HepG2 (cell line): ENCODE measurements at regions not wholly inside any gene's neighbourhood (a gene's known extent, or its start where the extent isn't known, plus 50 kb on each side); places are given as distances from the start of the nearest gene placed in this dataset.

Source experiments
- ATAC-seq: fragments of 200-7000 bp; cut with Tn5 transposase; 3 replicates; pipeline ENCODE4 v1.9.1; 2020; ENCODE audit warnings: mild to moderate bottlenecking, moderate library complexity
- BruUV-seq: library from RNA; stranded (reverse); fragments of 400-500 nt; replicated peaks from 2 replicates; lab custom pipeline; 2021; lab: Mats Ljungman, UMichigan
- CTCF ChIA-PET: fragments of 300-600 bp; formaldehyde crosslinking; extraction: SDS; loops from one replicate; lab custom pipeline; 2021; ENCODE audit warnings: low total read pairs, inconsistent platforms, low intra/inter-chr PET ratio; lab: Yijun Ruan, JAX
- POLR2A ChIA-PET: fragments of 350-600 bp; sonication (Branson Sonifier 250); formaldehyde crosslinking; loops from one replicate; lab custom pipeline; 2020; ENCODE audit warnings: antibody characterized with exemption, inconsistent platforms; lab: Yijun Ruan, JAX
- DNase-seq: peaks from one replicate; pipeline ENCODE4 v3.0.0-alpha.2; 2015; ENCODE audit warnings: low spot score
- FAIRE-seq: peaks from 3 replicates; lab custom pipeline; 2011; peaks lifted over from hg19 to GRCh38; lab: Jason Lieb, UNC
- H2AFZ ChIP-seq: one replicate; pipeline ENCODE4 v1.6.1; 2011; ENCODE audit warnings: low read length, inconsistent platforms
- H3K27ac ChIP-seq: fragments of 300-600 bp; 3 replicates; pipeline ENCODE4 v1.8.0; 2011; ENCODE audit warnings: mixed run types, mild to moderate bottlenecking, mixed read lengths, low read length, inconsistent platforms; ENCODE audit not compliant: insufficient read depth; ENCODE audit errors: extremely low read length
- H3K27me3 ChIP-seq, 2 experiments: fragments of 200-600 bp in 1 of 2; 2 replicates in 1 of 2; 3 replicates in 1 of 2; pipeline versions ENCODE4 v1.6.0 to v1.8.0; 2011; ENCODE audit warnings: low read length in 2 of 2, mild to moderate bottlenecking in 2 of 2, moderate library complexity in 2 of 2, inconsistent platforms in 1 of 2; ENCODE audit not compliant: insufficient read depth in 2 of 2, control insufficient read depth in 1 of 2
- H3K36me3 ChIP-seq, 2 experiments: fragments of 200-600 bp in 1 of 2; replicated peaks in 1 of 2; 2 replicates in 1 of 2; 3 replicates in 1 of 2; pipeline versions ENCODE4 v1.5.1 to v1.8.0; 2011; ENCODE audit warnings: low read length in 2 of 2, inconsistent platforms in 1 of 2; ENCODE audit not compliant: insufficient read depth in 2 of 2, control insufficient read depth in 1 of 2
- H3K4me1 ChIP-seq: 2 replicates; pipeline ENCODE4 v1.5.1; 2012; ENCODE audit warnings: low read length, inconsistent platforms; ENCODE audit not compliant: insufficient read depth
- H3K4me2 ChIP-seq: 2 replicates; pipeline ENCODE4 v1.6.0; 2011; ENCODE audit warnings: low read depth, low read length, inconsistent platforms
- H3K4me3 ChIP-seq, 3 experiments: fragments of 200-600 bp in 1 of 3; sonication (generic), shearing (Covaris generic) in 1 of 3; replicated peaks in 1 of 3; 2 replicates each; pipeline ENCODE4 v1.5.1; 2011 to 2016; ENCODE audit warnings: low read length in 3 of 3, inconsistent platforms in 2 of 3, low read depth in 2 of 3, mild to moderate bottlenecking in 2 of 3, control low read depth in 1 of 3, mixed read lengths in 1 of 3; ENCODE audit not compliant: insufficient read depth in 1 of 3
- H3K79me2 ChIP-seq: one replicate; pipeline ENCODE4 v1.6.1; 2011; ENCODE audit warnings: low read length, inconsistent platforms; ENCODE audit not compliant: insufficient read depth
- H3K9ac ChIP-seq: 2 replicates; pipeline ENCODE4 v1.6.0; 2011; ENCODE audit warnings: mild to moderate bottlenecking, low read depth, low read length, inconsistent platforms; ENCODE audit not compliant: insufficient read depth
- H3K9me3 ChIP-seq: 2 replicates; pipeline ENCODE4 v1.5.1; 2012; ENCODE audit warnings: mild to moderate bottlenecking, low read length
- H4K20me1 ChIP-seq: 2 replicates; pipeline ENCODE4 v1.6.0; 2011; ENCODE audit warnings: inconsistent platforms, mild to moderate bottlenecking, low read length, moderate library complexity; ENCODE audit not compliant: insufficient read depth
- CBX5 ChIP-seq: sonication (generic); formaldehyde crosslinking; IDR thresholded peaks from 2 replicates; pipeline ENCODE4 v1.4.0; 2020; ENCODE audit warnings: missing genetic modification reagents, borderline replicate concordance
- CCAR2 ChIP-seq: fragments of 200-400 bp; formaldehyde crosslinking; optimal IDR thresholded peaks from 2 replicates; pipeline ENCODE3; 2018; ENCODE audit warnings: low read depth, mild to moderate bottlenecking, low read length, moderate library complexity
- CHD4 ChIP-seq: fragments of 200-600 bp; sonication (generic); IDR thresholded peaks from 2 replicates; pipeline ENCODE4 v1.7.0; 2017; ENCODE audit warnings: mild to moderate bottlenecking, low read length, borderline replicate concordance
- DRAP1 ChIP-seq: IDR thresholded peaks from 2 replicates; pipeline ENCODE4 v1.6.1; 2016; ENCODE audit warnings: missing genetic modification reagents, missing compliant biosample characterization
- HNRNPL ChIP-seq: fragments of 200-400 bp; formaldehyde crosslinking; IDR thresholded peaks from 2 replicates; pipeline ENCODE4 v1.6.1; 2017; ENCODE audit warnings: mild to moderate bottlenecking, low read depth, low read length
- HOXA5 ChIP-seq: sonication (generic); formaldehyde crosslinking; IDR thresholded peaks from 2 replicates; pipeline ENCODE4 v1.4.0; 2020; ENCODE audit warnings: missing genetic modification reagents
- MEF2D ChIP-seq: sonication (generic); formaldehyde crosslinking; IDR thresholded peaks from 2 replicates; pipeline ENCODE4 v1.5.1; 2020; ENCODE audit warnings: mild to moderate bottlenecking, missing genetic modification reagents
- NCOA1 ChIP-seq: sonication (generic); formaldehyde crosslinking; IDR thresholded peaks from 2 replicates; pipeline ENCODE4 v1.9.0; 2021; ENCODE audit warnings: missing genetic modification reagents
- RBFOX2 ChIP-seq: fragments of 200-400 bp; formaldehyde crosslinking; IDR thresholded peaks from 2 replicates; pipeline ENCODE4 v1.6.1; 2017; ENCODE audit warnings: low read depth, mild to moderate bottlenecking, low read length
- RXRA ChIP-seq: sonication (generic); formaldehyde crosslinking; IDR thresholded peaks from 2 replicates; pipeline ENCODE4 v1.5.1; 2020; ENCODE audit warnings: missing genetic modification reagents
- ZBTB1 ChIP-seq: sonication (generic); formaldehyde crosslinking; IDR thresholded peaks from 2 replicates; pipeline ENCODE4 v1.4.0; 2020; ENCODE audit warnings: missing genetic modification reagents, borderline replicate concordance
- ZC3H4 ChIP-seq: sonication (generic); formaldehyde crosslinking; IDR thresholded peaks from 2 replicates; pipeline ENCODE4 v1.4.0; 2020; ENCODE audit warnings: missing genetic modification reagents, borderline replicate concordance
- ZFP1 ChIP-seq: IDR thresholded peaks from 2 replicates; pipeline ENCODE4 v1.6.1; 2016
- ZNF543 ChIP-seq: sonication (generic); formaldehyde crosslinking; IDR thresholded peaks from 2 replicates; pipeline ENCODE4 v1.4.0; 2020; ENCODE audit warnings: mild to moderate bottlenecking, missing genetic modification reagents
- ZNF839 ChIP-seq: sonication (generic); formaldehyde crosslinking; IDR thresholded peaks from 2 replicates; pipeline ENCODE4 v1.4.0; 2020; ENCODE audit warnings: missing genetic modification reagents, mild to moderate bottlenecking, borderline replicate concordance
- ZSCAN9 ChIP-seq: IDR thresholded peaks from 2 replicates; pipeline ENCODE4 v1.6.1; 2016; ENCODE audit warnings: borderline replicate concordance
- WGBS: methylation state at CpG from one replicate; pipeline ENCODE4 v1.1.6; 2017; ENCODE audit warnings: low lambda C conversion rate; 5-methylcytosine and 5-hydroxymethylcytosine counted together
- in situ Hi-C: cut with HindIII; loops from 2 replicates; pipeline ENCODE4 v1.10.0; 2017; ENCODE audit warnings: low pct_unique_long_range_greater_than_20kb; ENCODE audit not compliant: extremely low pct_ligation_motif_present
- intact Hi-C: fragments of 100-400 bp; cut with micrococcal nuclease; formaldehyde crosslinking; loops from one replicate; pipeline ENCODE4 v1.10.0; 2022; ENCODE audit not compliant: unreplicated experiment
- TF ChIP-seq, protein P1 (sequence below): sonication (generic); formaldehyde crosslinking; IDR thresholded peaks from 2 replicates; pipeline ENCODE4 v1.5.1; 2020; ENCODE audit warnings: mild to moderate bottlenecking, missing genetic modification reagents
- TF ChIP-seq, protein P2 (sequence below): sonication (generic); formaldehyde crosslinking; IDR thresholded peaks from 2 replicates; pipeline ENCODE4 v1.8.1; 2023; ENCODE audit warnings: missing genetic modification reagents, mild to moderate bottlenecking, borderline replicate concordance

DNA sequence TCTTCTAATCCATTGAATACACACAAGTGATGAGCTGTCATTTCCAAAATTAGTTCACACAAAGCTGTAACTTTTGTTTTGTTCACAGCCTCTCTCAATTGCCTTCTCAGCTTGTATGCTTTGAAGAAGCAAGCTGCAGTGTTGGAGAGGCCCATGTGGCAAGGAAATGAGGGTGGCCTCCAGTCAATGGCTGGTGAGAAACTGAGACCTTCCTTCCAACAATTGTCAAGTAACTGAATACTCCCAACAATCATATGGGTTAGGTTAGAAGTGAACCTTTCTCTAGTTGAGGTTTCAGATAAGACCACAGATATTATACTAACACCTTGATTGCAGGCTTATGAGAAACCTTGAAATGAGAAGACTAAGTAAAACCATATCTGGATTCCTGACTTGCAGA is 82.4 kb upstream of the SOX9 start:
- no peaks in the 10 kb centered on the region for H3K79me2 ChIP-seq
- H3K9ac ChIP-seq = no peak overlapping the region
- no peaks in the 10 kb centered on the region for H4K20me1 ChIP-seq
- H3K27ac ChIP-seq = no peak overlapping the region
- ChIA-PET POLR2A (no interaction called here), CTCF (no interaction called here)
- H3K4me3 ChIP-seq = no peak overlapping the region
- in situ Hi-C loops (no loop called here), intact Hi-C loops (no loop called here)
- no peaks in the 10 kb centered on the region for H3K36me3 ChIP-seq
- no peak overlapping the region for H2AFZ ChIP-seq
- no peak for TF ChIP-seq HNRNPL
- no peak for TF ChIP-seq ZC3H4 (CRISPR knock-in tag)
- TF ChIP-seq ZSCAN9 (CRISPR knock-in tag) = no peak
- no peak for TF ChIP-seq ZNF839 (CRISPR knock-in tag)
- peak; percentile 95 for TF ChIP-seq ZNF543 (CRISPR knock-in tag)
- H3K4me1 ChIP-seq = no peaks in the 10 kb centered on the region
- peaks cover 0 to 3% of the 10 kb centered on the region in 2 experiments; a peak in 2 of 5 replicates for H3K27me3 ChIP-seq
- FAIRE-seq (no peak), ATAC-seq (no peak), DNase-seq (no peak)
- H3K4me2 ChIP-seq = no peak overlapping the region
- no peaks in the 10 kb centered on the region for H3K9me3 ChIP-seq
- BruUV-seq = no TSS peak

GRCh38 chr17:72039490-72039889 is 81.3 kb upstream of the SOX9 start:
- Histone ChIP-seq H4K20me1 (no peaks in the 10 kb centered on the region), H3K27me3 (peaks cover 0 to 3% of the 10 kb centered on the region in 2 experiments; a peak in 2 of 5 replicates), H3K27ac (no peak overlapping the region), H3K36me3 (no peaks in the 10 kb centered on the region), H3K4me3 (no peak overlapping the region), H3K4me2 (no peak overlapping the region), H2AFZ (no peak overlapping the region)
- BruUV-seq = no TSS peak
- ATAC-seq = no peak
- intact Hi-C loops = no loop called here
- TF ChIP-seq DRAP1 (CRISPR knock-in tag) = no peak
- no peak for TF ChIP-seq RBFOX2
- no peak for TF ChIP-seq MEF2D (CRISPR knock-in tag)
- no peak for TF ChIP-seq RXRA (CRISPR knock-in tag)
- TF ChIP-seq, protein P1, sequence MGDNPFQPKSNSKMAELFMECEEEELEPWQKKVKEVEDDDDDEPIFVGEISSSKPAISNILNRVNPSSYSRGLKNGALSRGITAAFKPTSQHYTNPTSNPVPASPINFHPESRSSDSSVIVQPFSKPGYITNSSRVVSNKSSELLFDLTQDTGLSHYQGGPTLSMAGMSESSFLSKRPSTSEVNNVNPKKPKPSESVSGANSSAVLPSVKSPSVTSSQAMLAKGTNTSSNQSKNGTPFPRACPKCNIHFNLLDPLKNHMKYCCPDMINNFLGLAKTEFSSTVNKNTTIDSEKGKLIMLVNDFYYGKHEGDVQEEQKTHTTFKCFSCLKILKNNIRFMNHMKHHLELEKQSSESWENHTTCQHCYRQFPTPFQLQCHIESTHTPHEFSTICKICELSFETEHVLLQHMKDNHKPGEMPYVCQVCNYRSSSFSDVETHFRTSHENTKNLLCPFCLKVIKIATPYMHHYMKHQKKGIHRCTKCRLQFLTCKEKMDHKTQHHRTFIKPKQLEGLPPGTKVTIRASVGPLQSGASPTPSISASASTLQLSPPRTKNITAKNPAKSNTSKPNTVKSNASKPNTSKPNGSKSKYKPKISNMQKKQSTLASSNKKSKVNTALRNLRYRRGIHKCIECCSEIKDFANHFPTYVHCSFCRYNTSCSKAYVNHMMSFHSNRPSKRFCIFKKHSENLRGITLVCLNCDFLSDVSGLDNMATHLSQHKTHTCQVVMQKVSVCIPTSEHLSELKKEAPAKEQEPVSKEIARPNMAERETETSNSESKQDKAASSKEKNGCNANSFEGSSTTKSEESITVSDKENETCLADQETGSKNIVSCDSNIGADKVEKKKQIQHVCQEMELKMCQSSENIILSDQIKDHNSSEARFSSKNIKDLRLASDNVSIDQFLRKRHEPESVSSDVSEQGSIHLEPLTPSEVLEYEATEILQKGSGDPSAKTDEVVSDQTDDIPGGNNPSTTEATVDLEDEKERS (CRISPR knock-in tag) = no peak
- no peak for TF ChIP-seq CBX5 (CRISPR knock-in tag)
- no peak for TF ChIP-seq HOXA5
- no peak for TF ChIP-seq CHD4
- no peak for TF ChIP-seq CCAR2
- TF ChIP-seq, protein P2, sequence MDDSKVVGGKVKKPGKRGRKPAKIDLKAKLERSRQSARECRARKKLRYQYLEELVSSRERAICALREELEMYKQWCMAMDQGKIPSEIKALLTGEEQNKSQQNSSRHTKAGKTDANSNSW = no peak
- no peak for TF ChIP-seq NCOA1 (CRISPR knock-in tag)
- TF ChIP-seq ZBTB1 (CRISPR knock-in tag) = no peak
- TF ChIP-seq ZFP1 (CRISPR knock-in tag) = no peak
- TF ChIP-seq, all 625 proteins: peak for 0
- no peak for FAIRE-seq
- no peaks in the 10 kb centered on the region for H3K79me2 ChIP-seq
- no peaks in the 10 kb centered on the region for H3K4me1 ChIP-seq
- CTCF ChIA-PET = no interaction called here
- DNase-seq = no peak
- no peak overlapping the region for H3K9ac ChIP-seq
- in situ Hi-C loops = no loop called here
- H3K9me3 ChIP-seq = no peaks in the 10 kb centered on the region
- WGBS = 24% methylated on average over 2 of the region's 2 CpGs
- POLR2A ChIA-PET = no interaction called here
